SW 1271 (cell line): ENCODE measurements at regions not wholly inside any gene's neighbourhood (a gene's known extent, or its start where the extent isn't known, plus 50 kb on each side); places are given as distances from the start of the nearest gene placed in this dataset.
A peak's percentile ranks its signal among the peaks of the same experiment; 100 is the strongest.

ENCODE experiments used
- DNase-seq, 2 experiments: peaks; one replicate each; lab custom pipeline; 2025; lab: John Stamatoyannopoulos, UW

GRCh38 chr14:26929361-26929760 is 331.5 kb upstream of the NOVA1 start:
- no peak for DNase-seq

- no peak for DNase-seq
Measured at GRCh38 chr14:26930576-26930975, 332.7 kb upstream of the NOVA1 start.

GRCh38 chr14:26932606-26933005 is 334.8 kb upstream of the NOVA1 start:
- no peak for DNase-seq

- no peak for DNase-seq
Measured at GRCh38 chr14:26933431-26933830, 335.6 kb upstream of the NOVA1 start.

- no peak for DNase-seq
Measured at GRCh38 chr14:26934151-26934550, 336.3 kb upstream of the NOVA1 start.

- DNase-seq = no peak
Measured at GRCh38 chr14:26935733-26936132, 337.9 kb upstream of the NOVA1 start.

- DNase-seq = no peak
Measured at GRCh38 chr14:26938054-26938453, 340.2 kb upstream of the NOVA1 start.

- DNase-seq = no peak
Measured at GRCh38 chr14:26939755-26940154, 341.9 kb upstream of the NOVA1 start.

GRCh38 chr14:26941521-26941920 is 343.7 kb upstream of the NOVA1 start:
- DNase-seq = no peak

- DNase-seq = no peak
Measured at GRCh38 chr14:26947265-26947664, 349.4 kb upstream of the NOVA1 start.

- no peak for DNase-seq
Measured at GRCh38 chr14:26959437-26959836, 361.6 kb upstream of the NOVA1 start.

GRCh38 chr14:26959972-26960660 is 362.3 kb upstream of the NOVA1 start:
- no peak for DNase-seq

GRCh38 chr14:26963711-26964110 is 365.9 kb upstream of the NOVA1 start:
- DNase-seq = no peak

- no peak for DNase-seq
Measured at GRCh38 chr14:26965490-26965889, 367.7 kb upstream of the NOVA1 start.

- DNase-seq = no peak
Measured at GRCh38 chr14:26966908-26967307, 369.1 kb upstream of the NOVA1 start.

GRCh38 chr14:26974965-26975364 is 377.1 kb upstream of the NOVA1 start:
- DNase-seq = no peak

- no peak for DNase-seq
Measured at GRCh38 chr14:26982071-26982470, 384.2 kb upstream of the NOVA1 start.

GRCh38 chr14:26984311-26985177 is 386.7 kb upstream of the NOVA1 start:
- DNase-seq = peak; percentile 2 to 63

- no peak for DNase-seq
Measured at GRCh38 chr14:26987744-26988363, 390.0 kb upstream of the NOVA1 start.

GRCh38 chr14:26990946-26991345 is 393.1 kb upstream of the NOVA1 start:
- no peak for DNase-seq

GRCh38 chr14:26992403-26993115 is 394.7 kb upstream of the NOVA1 start:
- no peak for DNase-seq

GRCh38 chr14:26993556-26993955 is 395.7 kb upstream of the NOVA1 start:
- DNase-seq = no peak
